HepG2 (cell line): ENCODE measurements at regions not wholly inside any gene's neighbourhood (a gene's known extent, or its start where the extent isn't known, plus 50 kb on each side); places are given as distances from the start of the nearest gene placed in this dataset.

ENCODE experiments used
- ATAC-seq: fragments of 200-7000 bp; cut with Tn5 transposase; 3 replicates; pipeline ENCODE4 v1.9.1; 2020; ENCODE audit warnings: mild to moderate bottlenecking, moderate library complexity
- BruUV-seq: library from RNA; stranded (reverse); fragments of 400-500 nt; replicated peaks from 2 replicates; lab custom pipeline; 2021; lab: Mats Ljungman, UMichigan
- CTCF ChIA-PET: fragments of 300-600 bp; formaldehyde crosslinking; extraction: SDS; loops from one replicate; lab custom pipeline; 2021; ENCODE audit warnings: low total read pairs, inconsistent platforms, low intra/inter-chr PET ratio; lab: Yijun Ruan, JAX
- POLR2A ChIA-PET: fragments of 350-600 bp; sonication (Branson Sonifier 250); formaldehyde crosslinking; loops from one replicate; lab custom pipeline; 2020; ENCODE audit warnings: antibody characterized with exemption, inconsistent platforms; lab: Yijun Ruan, JAX
- DNase-seq: peaks from one replicate; pipeline ENCODE4 v3.0.0-alpha.2; 2015; ENCODE audit warnings: low spot score
- FAIRE-seq: peaks from 3 replicates; lab custom pipeline; 2011; peaks lifted over from hg19 to GRCh38; lab: Jason Lieb, UNC
- H2AFZ ChIP-seq: one replicate; pipeline ENCODE4 v1.6.1; 2011; ENCODE audit warnings: low read length, inconsistent platforms
- H3K27ac ChIP-seq: fragments of 300-600 bp; 3 replicates; pipeline ENCODE4 v1.8.0; 2011; ENCODE audit warnings: mixed run types, mild to moderate bottlenecking, mixed read lengths, low read length, inconsistent platforms; ENCODE audit not compliant: insufficient read depth; ENCODE audit errors: extremely low read length
- H3K27me3 ChIP-seq, 2 experiments: fragments of 200-600 bp in 1 of 2; 2 replicates in 1 of 2; 3 replicates in 1 of 2; pipeline versions ENCODE4 v1.6.0 to v1.8.0; 2011; ENCODE audit warnings: low read length in 2 of 2, mild to moderate bottlenecking in 2 of 2, moderate library complexity in 2 of 2, inconsistent platforms in 1 of 2; ENCODE audit not compliant: insufficient read depth in 2 of 2, control insufficient read depth in 1 of 2
- H3K36me3 ChIP-seq, 2 experiments: fragments of 200-600 bp in 1 of 2; replicated peaks in 1 of 2; 2 replicates in 1 of 2; 3 replicates in 1 of 2; pipeline versions ENCODE4 v1.5.1 to v1.8.0; 2011; ENCODE audit warnings: low read length in 2 of 2, inconsistent platforms in 1 of 2; ENCODE audit not compliant: insufficient read depth in 2 of 2, control insufficient read depth in 1 of 2
- H3K4me1 ChIP-seq: 2 replicates; pipeline ENCODE4 v1.5.1; 2012; ENCODE audit warnings: low read length, inconsistent platforms; ENCODE audit not compliant: insufficient read depth
- H3K4me2 ChIP-seq: 2 replicates; pipeline ENCODE4 v1.6.0; 2011; ENCODE audit warnings: low read depth, low read length, inconsistent platforms
- H3K4me3 ChIP-seq, 3 experiments: fragments of 200-600 bp in 1 of 3; sonication (generic), shearing (Covaris generic) in 1 of 3; replicated peaks in 1 of 3; 2 replicates each; pipeline ENCODE4 v1.5.1; 2011 to 2016; ENCODE audit warnings: low read length in 3 of 3, inconsistent platforms in 2 of 3, low read depth in 2 of 3, mild to moderate bottlenecking in 2 of 3, control low read depth in 1 of 3, mixed read lengths in 1 of 3; ENCODE audit not compliant: insufficient read depth in 1 of 3
- H3K79me2 ChIP-seq: one replicate; pipeline ENCODE4 v1.6.1; 2011; ENCODE audit warnings: low read length, inconsistent platforms; ENCODE audit not compliant: insufficient read depth
- H3K9ac ChIP-seq: 2 replicates; pipeline ENCODE4 v1.6.0; 2011; ENCODE audit warnings: mild to moderate bottlenecking, low read depth, low read length, inconsistent platforms; ENCODE audit not compliant: insufficient read depth
- H3K9me3 ChIP-seq: 2 replicates; pipeline ENCODE4 v1.5.1; 2012; ENCODE audit warnings: mild to moderate bottlenecking, low read length
- H4K20me1 ChIP-seq: 2 replicates; pipeline ENCODE4 v1.6.0; 2011; ENCODE audit warnings: inconsistent platforms, mild to moderate bottlenecking, low read length, moderate library complexity; ENCODE audit not compliant: insufficient read depth
- ATF4 ChIP-seq, 2 experiments: fragments of 450-650 bp in 1 of 2; sonication (generic) in 1 of 2; formaldehyde crosslinking; IDR thresholded peaks; 2 replicates each; pipeline versions ENCODE4 v1.5.0 to v1.8.0; 2020 to 2022; ENCODE audit warnings: mild to moderate bottlenecking in 1 of 2, missing genetic modification reagents in 1 of 2
- BORCS8-MEF2B ChIP-seq: sonication (generic); formaldehyde crosslinking; IDR thresholded peaks from 2 replicates; pipeline ENCODE4 v1.8.0; 2022; ENCODE audit warnings: mild to moderate bottlenecking, missing genetic modification reagents
- CHD4 ChIP-seq: fragments of 200-600 bp; sonication (generic); IDR thresholded peaks from 2 replicates; pipeline ENCODE4 v1.7.0; 2017; ENCODE audit warnings: mild to moderate bottlenecking, low read length, borderline replicate concordance
- GTF2F1 ChIP-seq: fragments of 150-350 bp; IDR thresholded peaks from 2 replicates; pipeline ENCODE4 v1.6.1; 2014; ENCODE audit warnings: low read length
- HIVEP1 ChIP-seq: sonication (generic); formaldehyde crosslinking; IDR thresholded peaks from 2 replicates; pipeline ENCODE4 v1.4.0; 2020; ENCODE audit warnings: mild to moderate bottlenecking, missing genetic modification reagents
- MEF2D ChIP-seq: sonication (generic); formaldehyde crosslinking; IDR thresholded peaks from 2 replicates; pipeline ENCODE4 v1.5.1; 2020; ENCODE audit warnings: mild to moderate bottlenecking, missing genetic modification reagents
- MIER2 ChIP-seq: IDR thresholded peaks from 2 replicates; pipeline ENCODE4 v1.6.1; 2016; ENCODE audit warnings: missing biosample characterization, missing genetic modification reagents
- PHB2 ChIP-seq: fragments of 450-650 bp; IDR thresholded peaks from 2 replicates; pipeline ENCODE4 v1.6.1; 2018; ENCODE audit not compliant: partially characterized antibody
- POLR2AphosphoS2 ChIP-seq: IDR thresholded peaks from 2 replicates; pipeline ENCODE4 v1.6.1; 2011; ENCODE audit warnings: low read depth, low read length, improper control_type of control experiment
- PRDM15 ChIP-seq: sonication (generic); formaldehyde crosslinking; IDR thresholded peaks from 2 replicates; pipeline ENCODE4 v1.4.0; 2020; ENCODE audit warnings: missing genetic modification reagents
- RFXAP ChIP-seq: sonication (generic); formaldehyde crosslinking; IDR thresholded peaks from 2 replicates; pipeline ENCODE4 v1.4.0; 2020; ENCODE audit warnings: missing genetic modification reagents, borderline replicate concordance
- SMAD1 ChIP-seq: sonication (generic); formaldehyde crosslinking; IDR thresholded peaks from 2 replicates; pipeline ENCODE4 v1.4.0; 2020; ENCODE audit warnings: missing genetic modification reagents, low read depth, mild to moderate bottlenecking, borderline replicate concordance
- ZBED4 ChIP-seq: sonication (generic); formaldehyde crosslinking; IDR thresholded peaks from 2 replicates; pipeline ENCODE4 v1.4.0; 2020; ENCODE audit warnings: missing genetic modification reagents, borderline replicate concordance
- ZMYM4 ChIP-seq: sonication (generic); formaldehyde crosslinking; IDR thresholded peaks from 2 replicates; pipeline ENCODE4 v1.8.1; 2023; ENCODE audit warnings: mild to moderate bottlenecking, missing genetic modification reagents
- ZNF263 ChIP-seq: sonication (generic); formaldehyde crosslinking; IDR thresholded peaks from 2 replicates; pipeline ENCODE4 v1.4.0; 2020; ENCODE audit warnings: missing genetic modification reagents
- ZNF446 ChIP-seq: sonication (generic); formaldehyde crosslinking; IDR thresholded peaks from 2 replicates; pipeline ENCODE4 v1.5.0; 2020; ENCODE audit warnings: mild to moderate bottlenecking, missing genetic modification reagents
- ZNF839 ChIP-seq: sonication (generic); formaldehyde crosslinking; IDR thresholded peaks from 2 replicates; pipeline ENCODE4 v1.4.0; 2020; ENCODE audit warnings: missing genetic modification reagents, mild to moderate bottlenecking, borderline replicate concordance
- WGBS: methylation state at CpG from one replicate; pipeline ENCODE4 v1.1.6; 2017; ENCODE audit warnings: low lambda C conversion rate; 5-methylcytosine and 5-hydroxymethylcytosine counted together
- in situ Hi-C: cut with HindIII; loops from 2 replicates; pipeline ENCODE4 v1.10.0; 2017; ENCODE audit warnings: low pct_unique_long_range_greater_than_20kb; ENCODE audit not compliant: extremely low pct_ligation_motif_present
- intact Hi-C: fragments of 100-400 bp; cut with micrococcal nuclease; formaldehyde crosslinking; loops from one replicate; pipeline ENCODE4 v1.10.0; 2022; ENCODE audit not compliant: unreplicated experiment

GRCh38 chr7:49624611-49625010 is 148.8 kb upstream of the VWC2 start:
- FAIRE-seq: no peak
- POLR2A ChIA-PET: no interaction called here

GRCh38 chr7:49630513-49630912 is 142.9 kb upstream of the VWC2 start:
- in situ Hi-C loops: no loop called here
- no TSS peak for BruUV-seq
- TF ChIP-seq ZBED4 (CRISPR knock-in tag) (no peak), MEF2D (no peak), PRDM15 (CRISPR knock-in tag) (no peak), HIVEP1 (CRISPR knock-in tag) (no peak), PHB2 (no peak), SMAD1 (CRISPR knock-in tag) (no peak), ATF4 (CRISPR knock-in tag; IDR thresholded peaks at IDR 0.05) (no peak)

More at GRCh38 chr7:49624611-49625010, 148.8 kb upstream of the VWC2 start:
- TF ChIP-seq CHD4 (no peak), POLR2AphosphoS2 (no peak), ZMYM4 (no peak), ZNF263 (CRISPR knock-in tag) (no peak), GTF2F1 (no peak), ZNF446 (CRISPR knock-in tag) (no peak), RFXAP (CRISPR knock-in tag) (no peak), ZNF839 (CRISPR knock-in tag) (no peak), BORCS8-MEF2B (no peak), MIER2 (CRISPR knock-in tag) (no peak)
- Histone ChIP-seq H3K36me3 (no peaks in the 10 kb centered on the region), H3K27me3 (no peaks in the 10 kb centered on the region), H3K9me3 (0 out of 2 replicates have a peak, but pooled peaks cover 5% of the 10 kb centered on the region), H3K9ac (no peak overlapping the region), H3K4me2 (no peak overlapping the region), H4K20me1 (no peaks in the 10 kb centered on the region), H2AFZ (no peak overlapping the region), H3K4me3 (no peak overlapping the region), H3K79me2 (no peaks in the 10 kb centered on the region), H3K27ac (no peak overlapping the region), H3K4me1 (no peaks in the 10 kb centered on the region)
- intact Hi-C loops: no loop called here
- CTCF ChIA-PET: no interaction called here
- in situ Hi-C loops: no loop called here
- BruUV-seq: no TSS peak
- ATAC-seq: no peak
- DNase-seq: no peak

More at GRCh38 chr7:49630513-49630912, 142.9 kb upstream of the VWC2 start:
- no peak for ATAC-seq
- CTCF ChIA-PET: no interaction called here
- H3K36me3 ChIP-seq: no peaks in the 10 kb centered on the region
- H3K4me2 ChIP-seq: no peak overlapping the region
- no peak overlapping the region for H3K9ac ChIP-seq
- no peaks in the 10 kb centered on the region for H3K9me3 ChIP-seq
- POLR2A ChIA-PET: no interaction called here
- intact Hi-C loops: no loop called here
- no peaks in the 10 kb centered on the region for H3K79me2 ChIP-seq
- no peak for FAIRE-seq
- no peaks in the 10 kb centered on the region for H4K20me1 ChIP-seq
- no peaks in the 10 kb centered on the region for H3K27me3 ChIP-seq
- DNase-seq: no peak
- H3K27ac ChIP-seq: no peak overlapping the region
- WGBS: 13% methylated on average over 7 of the region's 7 CpGs
- H2AFZ ChIP-seq: no peak overlapping the region
- H3K4me3 ChIP-seq: no peak overlapping the region
- no peaks in the 10 kb centered on the region for H3K4me1 ChIP-seq
